Activated CD4-positive, alpha-beta T cell treated with anti-CD3 and anti-CD28 coated beads for 36 hours (primary cell): ENCODE measurements at regions not wholly inside any gene's neighbourhood (a gene's known extent, or its start where the extent isn't known, plus 50 kb on each side); places are given as distances from the start of the nearest gene placed in this dataset.

Experiments
- ATAC-seq: fragments of 200-7000 bp; cut with Tn5 transposase; one replicate; pipeline ENCODE4 v1.10.0; 2021; ENCODE audit warnings: mild to moderate bottlenecking, moderate library complexity
- CTCF ChIA-PET: fragments of 350-600 bp; sonication (Branson Sonifier 250); formaldehyde crosslinking; loops from one replicate; lab custom pipeline; 2021; ENCODE audit warnings: antibody characterized with exemption; lab: Charles Lee
- POLR2A ChIA-PET: fragments of 350-600 bp; sonication (Branson Sonifier 250); formaldehyde crosslinking; loops from one replicate; lab custom pipeline; 2021; ENCODE audit warnings: antibody characterized with exemption, inconsistent platforms; lab: Charles Lee
- DNase-seq: peaks from one replicate; pipeline ENCODE4 v3.0.0-alpha.2; 2020
- H3K27ac Mint-ChIP-seq: one replicate; pipeline ENCODE4 v1.8.0; 2021; ENCODE audit warnings: mixed read lengths
- H3K27me3 Mint-ChIP-seq: one replicate; pipeline ENCODE4 v1.8.0; 2021; ENCODE audit warnings: mixed read lengths
- H3K36me3 Mint-ChIP-seq: one replicate; pipeline ENCODE4 v1.8.0; 2021; ENCODE audit warnings: low read depth, mixed read lengths
- H3K4me1 Mint-ChIP-seq: one replicate; pipeline ENCODE4 v1.8.0; 2021; ENCODE audit warnings: mixed read lengths
- H3K4me3 Mint-ChIP-seq: one replicate; pipeline ENCODE4 v1.8.0; 2021; ENCODE audit warnings: mild to moderate bottlenecking, moderate library complexity, mixed read lengths
- H3K9me3 Mint-ChIP-seq: one replicate; pipeline ENCODE4 v1.8.0; 2021; ENCODE audit warnings: low read depth, mixed read lengths
- intact Hi-C, 2 experiments: fragments of 100-400 bp; cut with DNase I in 1 of 2; cut with micrococcal nuclease in 1 of 2; formaldehyde crosslinking; loops; one replicate each; pipeline versions ENCODE4 v1.14.2 to v1.15.1; 2022 to 2024; cut with DNase I, micrococcal nuclease

DNA sequence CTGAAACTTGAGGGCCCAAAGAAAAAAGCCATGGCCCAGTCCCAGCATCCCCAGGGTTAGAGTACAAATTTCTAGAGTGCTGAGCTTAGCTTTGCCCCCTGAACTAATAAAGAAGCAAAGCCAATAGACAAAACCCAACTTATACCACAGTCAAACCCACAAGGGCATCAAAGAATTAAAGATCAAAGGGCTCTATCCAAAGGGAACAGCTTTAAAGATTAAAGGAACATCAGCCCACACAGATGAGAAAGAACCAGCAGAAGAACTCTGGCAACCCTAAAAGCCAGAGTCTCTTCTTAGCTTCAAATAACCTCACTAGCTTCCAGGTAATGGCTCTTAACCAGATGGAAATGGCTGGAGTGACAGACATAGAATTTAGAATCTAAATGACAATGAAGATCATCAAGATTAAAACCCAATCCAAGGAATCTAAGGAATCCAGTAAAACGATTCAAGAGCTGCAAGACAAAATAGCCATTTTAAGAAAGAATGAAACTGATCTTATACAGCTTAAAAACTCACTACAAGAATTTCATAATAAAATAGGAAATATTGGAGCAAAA, 93.9 kb downstream of the YIPF5 start:
- Mint-ChIP-seq H3K9me3 (peaks cover 19% of the 10 kb centered on the region), H3K27me3 (peaks cover 4% of the 10 kb centered on the region), H3K36me3 (no peaks in the 10 kb centered on the region), H3K4me3 (no peak overlapping the region), H3K27ac (no peak overlapping the region), H3K4me1 (no peaks in the 10 kb centered on the region)
- ChIA-PET POLR2A (no interaction called here), CTCF (no interaction called here)
- intact Hi-C loops, result no loop called here
- DNase-seq, result no peak
- ATAC-seq, result no peak

DNA sequence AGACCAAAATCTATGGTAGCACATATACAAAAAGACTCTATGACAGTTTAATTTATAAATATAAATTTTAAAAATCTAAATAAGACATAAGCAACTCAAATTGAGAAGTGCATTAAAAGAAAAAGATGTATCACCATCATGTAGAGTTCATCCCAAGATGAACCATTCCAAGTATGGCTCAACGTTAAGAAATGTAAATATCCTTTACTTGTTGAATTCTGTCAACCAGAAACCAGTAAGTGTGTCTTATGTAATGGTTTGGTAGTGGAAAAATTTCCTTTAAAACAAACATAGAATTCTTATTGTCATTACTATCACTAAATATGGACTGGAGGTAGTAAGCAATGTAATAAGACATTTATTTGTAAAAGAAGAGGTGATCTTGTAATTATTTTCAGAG, 87.3 kb downstream of the YIPF5 start:
- H3K27me3 Mint-ChIP-seq, result no peaks in the 10 kb centered on the region
- H3K36me3 Mint-ChIP-seq, result no peaks in the 10 kb centered on the region
- ATAC-seq (no peak), DNase-seq (no peak)
- H3K4me3 Mint-ChIP-seq, result no peak overlapping the region
- POLR2A ChIA-PET, result no interaction called here
- CTCF ChIA-PET, result no interaction called here
- peaks cover 20% of the 10 kb centered on the region for H3K9me3 Mint-ChIP-seq
- intact Hi-C loops, result no loop called here
- H3K27ac Mint-ChIP-seq, result no peak overlapping the region
- no peaks in the 10 kb centered on the region for H3K4me1 Mint-ChIP-seq

DNA sequence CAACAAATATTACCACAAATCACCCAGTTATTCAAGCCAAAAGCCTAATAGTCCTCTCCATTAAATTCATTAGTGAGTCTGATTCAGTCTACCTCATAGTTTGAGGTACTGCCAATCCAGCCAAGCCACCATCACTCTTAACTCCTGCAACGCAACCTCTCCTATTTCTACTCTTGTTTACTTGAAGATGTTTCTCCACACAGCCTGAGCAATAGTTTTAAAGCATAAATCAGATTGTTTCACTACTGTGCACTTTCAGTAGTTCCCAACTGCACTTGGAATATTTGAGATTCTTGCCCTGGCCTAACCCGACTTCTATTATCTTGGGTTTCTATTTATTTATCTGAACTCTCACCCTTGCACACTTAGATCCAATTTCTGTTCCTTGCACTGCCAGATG, 85.5 kb downstream of the YIPF5 start:
- intact Hi-C loops, result no loop called here
- peaks cover 15% of the 10 kb centered on the region for H3K9me3 Mint-ChIP-seq
- ATAC-seq, result no peak
- no peak for DNase-seq
- H3K27ac Mint-ChIP-seq, result no peak overlapping the region
- H3K4me1 Mint-ChIP-seq, result no peaks in the 10 kb centered on the region
- H3K27me3 Mint-ChIP-seq, result no peaks in the 10 kb centered on the region
- POLR2A ChIA-PET, result no interaction called here
- CTCF ChIA-PET, result no interaction called here
- no peaks in the 10 kb centered on the region for H3K36me3 Mint-ChIP-seq
- H3K4me3 Mint-ChIP-seq, result no peak overlapping the region

DNA sequence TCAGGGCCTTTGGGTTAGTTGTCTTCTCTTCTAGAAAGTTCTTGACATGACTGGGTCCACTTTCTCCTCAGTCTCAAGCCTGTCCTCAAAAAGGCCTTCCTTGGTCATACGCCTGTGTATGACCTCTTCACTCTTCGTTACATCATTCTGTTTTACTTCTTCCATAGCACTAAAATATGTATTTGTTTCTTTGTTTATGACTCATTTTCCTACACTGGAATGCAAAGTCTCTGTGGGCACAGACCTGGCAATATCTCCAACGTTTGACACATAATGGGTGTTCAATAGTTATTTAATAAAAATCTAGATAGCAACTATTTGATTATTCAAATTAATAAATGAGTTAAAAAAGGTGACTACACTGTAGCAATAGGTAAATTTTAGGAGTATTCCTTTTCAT, 85.1 kb downstream of the YIPF5 start:
- intact Hi-C loops, result no loop called here
- Mint-ChIP-seq H3K9me3 (peaks cover 14% of the 10 kb centered on the region), H3K4me1 (no peaks in the 10 kb centered on the region), H3K27me3 (no peaks in the 10 kb centered on the region), H3K4me3 (no peak overlapping the region), H3K27ac (no peak overlapping the region), H3K36me3 (no peaks in the 10 kb centered on the region)
- DNase-seq (no peak), ATAC-seq (no peak)
- POLR2A ChIA-PET, result no interaction called here
- CTCF ChIA-PET, result no interaction called here

DNA sequence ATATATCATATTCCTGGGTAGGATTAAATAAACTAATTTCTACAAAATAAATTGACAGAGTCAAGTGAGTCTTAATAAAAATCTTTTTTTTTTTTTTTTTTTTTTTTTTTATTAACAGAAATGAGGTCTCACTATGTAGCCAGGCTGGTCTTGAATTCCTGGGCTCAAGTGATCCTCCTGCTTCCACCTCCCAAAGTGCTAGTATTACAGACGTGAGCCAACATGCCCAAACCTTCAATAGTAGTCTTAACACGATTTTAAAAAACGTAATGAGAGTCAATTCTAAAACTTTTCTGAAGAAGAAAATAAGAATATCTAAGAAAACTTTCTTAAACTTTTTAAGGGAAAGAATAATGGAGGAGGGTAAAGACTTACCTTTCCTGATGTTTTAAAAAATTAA, 84.2 kb downstream of the YIPF5 start:
- no peak for DNase-seq
- H3K9me3 Mint-ChIP-seq, result peaks cover 9% of the 10 kb centered on the region
- intact Hi-C loops, result no loop called here
- ChIA-PET POLR2A (no interaction called here), CTCF (no interaction called here)
- peaks cover under 1% of the 10 kb centered on the region for H3K27me3 Mint-ChIP-seq
- H3K4me3 Mint-ChIP-seq, result no peak overlapping the region
- no peaks in the 10 kb centered on the region for H3K36me3 Mint-ChIP-seq
- no peaks in the 10 kb centered on the region for H3K4me1 Mint-ChIP-seq
- ATAC-seq, result no peak
- H3K27ac Mint-ChIP-seq, result no peak overlapping the region

DNA sequence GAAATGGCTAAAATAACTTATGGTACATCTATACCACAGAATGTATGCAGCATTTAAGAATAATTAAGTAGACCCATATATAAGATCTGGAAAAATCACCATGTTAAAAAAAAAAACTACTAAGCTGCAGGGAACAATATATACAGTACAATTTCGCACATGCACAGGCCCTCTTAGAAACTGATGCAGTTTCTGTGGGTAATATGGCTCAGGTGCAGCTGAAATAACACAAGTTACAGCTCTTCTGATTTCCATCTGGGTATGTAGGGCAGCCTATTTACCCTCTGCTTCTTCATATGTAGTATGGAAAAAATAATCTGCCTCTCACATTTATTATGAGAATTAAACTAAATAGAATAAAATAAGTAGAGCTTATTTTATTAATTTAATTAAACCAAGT, 82.9 kb downstream of the YIPF5 start:
- ChIA-PET CTCF (no interaction called here), POLR2A (interaction anchor here (1.0 kb wide), 1 partner anchor 69 kb away, joined by 3 read pairs; no protein-coding TSS in a partner anchor)
- Mint-ChIP-seq H3K9me3 (peaks cover under 1% of the 10 kb centered on the region), H3K27me3 (peaks cover 4% of the 10 kb centered on the region), H3K27ac (no peak overlapping the region), H3K4me3 (no peak overlapping the region), H3K4me1 (no peaks in the 10 kb centered on the region), H3K36me3 (no peaks in the 10 kb centered on the region)
- ATAC-seq, result no peak
- DNase-seq, result no peak
- intact Hi-C loops, result no loop called here

DNA sequence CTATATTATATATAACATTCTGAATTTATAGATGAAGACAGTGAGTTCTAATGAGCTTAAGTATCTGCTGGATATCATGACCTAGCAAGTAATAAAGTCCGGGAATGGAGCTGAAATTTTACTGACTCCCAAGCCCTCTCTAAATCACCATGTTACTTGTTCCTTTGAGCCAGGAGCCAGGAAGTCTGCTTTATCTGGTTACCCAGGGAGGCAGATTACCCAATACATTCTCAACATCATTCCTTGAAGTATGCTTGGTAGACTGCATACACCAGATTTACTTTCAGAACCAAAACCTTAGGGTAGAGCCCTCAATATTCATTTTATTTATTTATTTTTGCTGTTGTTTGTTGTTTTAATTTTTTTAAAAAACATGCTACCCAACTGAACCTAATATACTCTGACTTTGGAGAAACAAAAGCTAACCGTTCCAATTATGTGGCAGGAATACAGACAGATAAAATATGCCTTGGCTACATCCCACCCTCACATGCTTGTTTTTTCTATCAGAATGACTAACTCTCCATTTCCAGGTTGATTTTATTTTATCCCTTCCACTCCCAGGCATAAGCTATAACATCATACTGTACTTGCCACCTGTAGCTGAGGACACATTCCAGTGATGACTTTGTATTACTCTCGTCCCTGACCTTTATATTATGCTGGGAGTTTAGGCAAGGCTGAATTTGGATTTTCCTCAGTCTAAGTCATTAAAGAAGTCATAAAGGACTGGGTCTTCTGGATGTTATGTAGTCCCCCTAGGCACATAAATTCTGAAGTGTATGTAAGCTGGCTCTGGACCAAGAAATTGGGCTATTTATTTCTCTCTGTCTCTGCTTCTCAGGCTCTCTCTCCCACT, 82.0 kb downstream of the YIPF5 start:
- Mint-ChIP-seq H3K4me1 (no peaks in the 10 kb centered on the region), H3K4me3 (no peak overlapping the region), H3K9me3 (no peaks in the 10 kb centered on the region), H3K27ac (no peak overlapping the region), H3K27me3 (peaks cover 4% of the 10 kb centered on the region), H3K36me3 (no peaks in the 10 kb centered on the region)
- intact Hi-C loops, result no loop called here
- ChIA-PET POLR2A (interaction anchor here (1.0 kb wide), 1 partner anchor 70 kb away, joined by 3 read pairs; no protein-coding TSS in a partner anchor), CTCF (no interaction called here)
- ATAC-seq (no peak), DNase-seq (no peak)

DNA sequence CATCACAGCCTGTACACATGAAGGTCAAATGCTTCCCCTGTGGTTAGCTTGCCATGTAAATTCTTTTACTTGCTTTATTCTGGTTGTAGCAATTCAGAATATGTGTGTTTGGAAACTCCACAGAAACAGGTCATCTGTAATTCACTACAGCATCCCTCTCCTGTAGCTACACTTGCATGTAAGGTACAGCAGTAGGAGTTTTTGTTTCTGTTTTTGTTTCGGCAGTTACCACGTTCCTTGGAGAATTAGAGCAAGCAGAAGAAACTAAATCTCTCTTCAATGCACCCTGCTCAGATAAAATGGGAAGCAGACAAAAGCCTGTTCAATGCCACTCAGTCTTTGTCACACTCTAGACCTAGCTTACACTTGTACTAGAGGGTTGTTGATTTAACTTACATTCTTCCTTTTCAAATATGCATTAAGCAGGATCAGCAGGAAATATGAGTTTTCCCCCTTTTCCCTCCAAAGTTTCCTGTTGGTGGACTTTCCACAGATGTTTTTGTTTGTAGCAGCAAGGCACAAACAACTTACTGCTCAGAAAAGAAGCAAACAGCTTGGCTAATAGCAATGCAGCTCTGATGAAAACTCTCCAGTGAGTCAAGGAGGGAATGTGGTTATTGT, 80.9 kb downstream of the YIPF5 start:
- intact Hi-C loops, result no loop called here
- POLR2A ChIA-PET, result no interaction called here
- ATAC-seq (no peak), DNase-seq (no peak)
- Mint-ChIP-seq H3K4me1 (no peaks in the 10 kb centered on the region), H3K9me3 (no peaks in the 10 kb centered on the region), H3K4me3 (no peak overlapping the region), H3K27me3 (peaks cover 4% of the 10 kb centered on the region), H3K36me3 (no peaks in the 10 kb centered on the region), H3K27ac (no peak overlapping the region)
- CTCF ChIA-PET, result no interaction called here

DNA sequence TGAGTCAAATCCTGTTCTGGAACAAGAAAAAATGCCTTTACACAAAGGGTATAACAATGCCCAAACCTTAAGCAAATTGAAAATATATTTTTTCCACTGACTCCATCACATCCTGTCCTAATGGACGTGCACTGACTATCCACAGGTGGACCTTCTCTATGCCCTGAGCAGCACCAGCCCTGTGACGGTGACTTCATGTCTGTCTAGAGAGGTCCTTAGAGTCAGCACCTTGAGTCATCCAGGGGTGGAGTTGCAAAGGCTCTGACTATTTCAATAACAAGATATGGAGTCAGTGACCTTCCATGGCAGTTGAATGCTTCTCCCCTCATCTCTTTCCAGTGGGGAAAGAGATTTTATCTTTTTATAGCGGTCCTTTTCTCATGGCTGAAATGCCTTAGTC, 78.0 kb downstream of the YIPF5 start:
- Mint-ChIP-seq H3K27me3 (peaks cover 4% of the 10 kb centered on the region), H3K9me3 (no peaks in the 10 kb centered on the region), H3K36me3 (no peaks in the 10 kb centered on the region), H3K27ac (no peak overlapping the region), H3K4me1 (no peaks in the 10 kb centered on the region), H3K4me3 (no peak overlapping the region)
- POLR2A ChIA-PET, result no interaction called here
- intact Hi-C loops, result no loop called here
- CTCF ChIA-PET, result no interaction called here
- no peak for ATAC-seq
- DNase-seq, result no peak

DNA sequence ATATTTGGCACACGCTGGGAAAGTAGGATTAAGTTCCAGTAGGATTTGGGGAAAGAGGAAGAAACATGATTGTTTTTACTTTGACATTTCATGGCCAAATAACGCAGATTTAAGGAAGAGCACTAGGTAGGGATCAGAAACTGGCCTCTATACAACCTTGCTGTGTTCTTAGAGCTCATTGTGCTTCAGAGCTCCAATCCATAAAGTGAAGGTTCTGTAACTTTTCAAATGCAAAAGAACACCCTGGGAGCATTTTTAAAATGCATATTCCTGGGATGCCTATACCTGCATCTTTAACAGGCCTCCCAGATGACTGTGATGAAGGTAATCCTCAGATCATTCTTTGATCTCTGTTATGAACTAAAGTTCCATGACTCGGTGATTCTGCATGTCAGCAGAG, 77.1 kb downstream of the YIPF5 start:
- ChIA-PET POLR2A (no interaction called here), CTCF (no interaction called here)
- Mint-ChIP-seq H3K27ac (no peak overlapping the region), H3K4me3 (no peak overlapping the region), H3K9me3 (no peaks in the 10 kb centered on the region), H3K4me1 (no peaks in the 10 kb centered on the region), H3K27me3 (peaks cover 4% of the 10 kb centered on the region), H3K36me3 (no peaks in the 10 kb centered on the region)
- ATAC-seq, result no peak
- intact Hi-C loops, result no loop called here
- DNase-seq, result no peak

DNA sequence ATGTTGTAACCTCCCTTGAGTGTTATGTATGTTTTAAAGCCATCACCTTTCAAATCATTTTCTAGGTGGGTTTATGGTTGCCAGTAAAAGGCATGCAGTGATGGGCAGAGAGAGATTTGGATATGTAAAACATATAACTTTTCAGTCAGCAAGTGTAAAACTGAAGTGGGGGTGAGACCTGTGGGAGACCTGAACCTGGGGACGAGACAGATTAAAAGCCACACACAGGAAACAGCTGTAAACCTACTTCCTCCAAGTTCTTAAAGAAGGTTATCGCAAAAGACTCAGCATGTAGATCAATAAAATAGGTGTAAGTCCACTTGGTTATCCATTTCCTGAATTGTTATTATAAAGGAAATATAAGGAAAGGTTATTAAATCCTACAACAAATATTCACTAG, 76.6 kb downstream of the YIPF5 start:
- Mint-ChIP-seq H3K9me3 (no peaks in the 10 kb centered on the region), H3K36me3 (no peaks in the 10 kb centered on the region), H3K4me1 (no peaks in the 10 kb centered on the region), H3K27ac (no peak overlapping the region), H3K4me3 (no peak overlapping the region), H3K27me3 (peaks cover 4% of the 10 kb centered on the region)
- intact Hi-C loops, result no loop called here
- DNase-seq (no peak), ATAC-seq (no peak)
- POLR2A ChIA-PET, result no interaction called here
- CTCF ChIA-PET, result no interaction called here

DNA sequence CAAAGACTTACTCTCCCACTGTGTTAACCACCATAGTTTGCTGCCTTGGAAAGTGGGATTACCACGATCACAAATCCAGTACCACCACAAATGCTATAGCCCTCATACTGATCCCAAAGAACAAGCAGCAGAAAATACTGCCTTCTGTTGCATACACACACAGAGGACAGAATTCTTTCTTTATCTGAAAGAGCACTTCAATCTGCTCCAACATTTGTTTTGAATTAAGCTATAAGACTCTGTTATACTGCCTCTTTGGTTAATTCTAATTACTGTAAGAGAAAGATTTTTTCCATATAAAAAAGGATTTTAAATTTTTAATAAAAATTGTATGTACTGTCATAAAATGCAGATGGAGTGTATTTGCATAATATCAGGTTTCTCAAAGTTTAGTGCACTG, 69.8 kb downstream of the YIPF5 start:
- H3K36me3 Mint-ChIP-seq, result no peaks in the 10 kb centered on the region
- DNase-seq (no peak), ATAC-seq (no peak)
- ChIA-PET POLR2A (no interaction called here), CTCF (no interaction called here)
- H3K9me3 Mint-ChIP-seq, result no peaks in the 10 kb centered on the region
- no peaks in the 10 kb centered on the region for H3K4me1 Mint-ChIP-seq
- H3K4me3 Mint-ChIP-seq, result no peak overlapping the region
- intact Hi-C loops, result no loop called here
- no peaks in the 10 kb centered on the region for H3K27me3 Mint-ChIP-seq
- H3K27ac Mint-ChIP-seq, result no peak overlapping the region
